ACC112 (cell line): ENCODE measurements at regions not wholly inside any gene's neighbourhood (a gene's known extent, or its start where the extent isn't known, plus 50 kb on each side); places are given as distances from the start of the nearest gene placed in this dataset.

Experiments used
- H2AFZ ChIP-seq: fragments of 200-600 bp; sonication (generic); one replicate; pipeline ENCODE4 v1.6.0; 2017; ENCODE audit warnings: antibody characterized with exemption, low read length; ENCODE audit not compliant: unreplicated experiment
- H3K27ac ChIP-seq: fragments of 200-600 bp; sonication (generic); 2 replicates; pipeline ENCODE4 v1.5.1; 2014; ENCODE audit warnings: low read depth, mild to moderate bottlenecking, antibody characterized with exemption, low read length, moderate library complexity
- H3K27me3 ChIP-seq: fragments of 200-600 bp; sonication (generic); 2 replicates; pipeline ENCODE4 v1.6.1; 2014; ENCODE audit warnings: mild to moderate bottlenecking, antibody characterized with exemption, low read length, moderate library complexity, mixed read lengths; ENCODE audit not compliant: insufficient read depth
- H3K36me3 ChIP-seq: fragments of 200-600 bp; sonication (generic); 2 replicates; pipeline ENCODE4 v1.6.1; 2016; ENCODE audit warnings: mild to moderate bottlenecking, antibody characterized with exemption, low read length, moderate library complexity, mixed read lengths; ENCODE audit not compliant: insufficient read depth
- H3K4me1 ChIP-seq: fragments of 200-600 bp; sonication (generic); one replicate; pipeline ENCODE4 v1.6.1; 2016; ENCODE audit warnings: low read length, mixed read lengths; ENCODE audit not compliant: insufficient read depth, unreplicated experiment, control insufficient read depth
- H3K4me3 ChIP-seq: fragments of 200-600 bp; sonication (generic); 2 replicates; pipeline ENCODE4 v1.5.1; 2014; ENCODE audit warnings: mild to moderate bottlenecking, low read depth, low read length
- H3K79me2 ChIP-seq: fragments of 200-600 bp; sonication (generic); one replicate; pipeline ENCODE4 v1.6.0; 2016; ENCODE audit warnings: low read length; ENCODE audit not compliant: control insufficient read depth, unreplicated experiment, insufficient read depth

- Histone ChIP-seq H3K27ac (no peak overlapping the region), H3K36me3 (no peaks in the 10 kb centered on the region), H3K79me2 (no peaks in the 10 kb centered on the region), H3K4me1 (no peaks in the 10 kb centered on the region), H3K4me3 (no peak overlapping the region), H2AFZ (no peak overlapping the region), H3K27me3 (no peaks in the 10 kb centered on the region)
Observed at GRCh38 chr20:12354725-12355124, 437.0 kb downstream of the BTBD3 start.

GRCh38 chr20:12355185-12355584 is 437.5 kb downstream of the BTBD3 start:
- Histone ChIP-seq H2AFZ (no peak overlapping the region), H3K4me1 (no peaks in the 10 kb centered on the region), H3K4me3 (no peak overlapping the region), H3K36me3 (no peaks in the 10 kb centered on the region), H3K27me3 (no peaks in the 10 kb centered on the region), H3K79me2 (no peaks in the 10 kb centered on the region), H3K27ac (no peak overlapping the region)

- H2AFZ ChIP-seq = no peak overlapping the region
- no peaks in the 10 kb centered on the region for H3K36me3 ChIP-seq
- H3K4me3 ChIP-seq = no peak overlapping the region
- H3K27me3 ChIP-seq = no peaks in the 10 kb centered on the region
- H3K79me2 ChIP-seq = no peaks in the 10 kb centered on the region
- no peaks in the 10 kb centered on the region for H3K4me1 ChIP-seq
- no peak overlapping the region for H3K27ac ChIP-seq
Observed at GRCh38 chr20:12358006-12358654, 440.4 kb downstream of the BTBD3 start.

- no peaks in the 10 kb centered on the region for H3K79me2 ChIP-seq
- no peak overlapping the region for H3K4me3 ChIP-seq
- H3K27me3 ChIP-seq = no peaks in the 10 kb centered on the region
- no peak overlapping the region for H3K27ac ChIP-seq
- H3K4me1 ChIP-seq = no peaks in the 10 kb centered on the region
- H2AFZ ChIP-seq = no peak overlapping the region
- H3K36me3 ChIP-seq = no peaks in the 10 kb centered on the region
Observed at GRCh38 chr20:12358655-12359009, 440.9 kb downstream of the BTBD3 start.

GRCh38 chr20:12371990-12372389 is 454.3 kb downstream of the BTBD3 start:
- no peaks in the 10 kb centered on the region for H3K36me3 ChIP-seq
- no peaks in the 10 kb centered on the region for H3K79me2 ChIP-seq
- H3K4me1 ChIP-seq = no peaks in the 10 kb centered on the region
- no peaks in the 10 kb centered on the region for H3K27me3 ChIP-seq
- no peak overlapping the region for H2AFZ ChIP-seq
- H3K27ac ChIP-seq = no peak overlapping the region
- no peak overlapping the region for H3K4me3 ChIP-seq

DNA sequence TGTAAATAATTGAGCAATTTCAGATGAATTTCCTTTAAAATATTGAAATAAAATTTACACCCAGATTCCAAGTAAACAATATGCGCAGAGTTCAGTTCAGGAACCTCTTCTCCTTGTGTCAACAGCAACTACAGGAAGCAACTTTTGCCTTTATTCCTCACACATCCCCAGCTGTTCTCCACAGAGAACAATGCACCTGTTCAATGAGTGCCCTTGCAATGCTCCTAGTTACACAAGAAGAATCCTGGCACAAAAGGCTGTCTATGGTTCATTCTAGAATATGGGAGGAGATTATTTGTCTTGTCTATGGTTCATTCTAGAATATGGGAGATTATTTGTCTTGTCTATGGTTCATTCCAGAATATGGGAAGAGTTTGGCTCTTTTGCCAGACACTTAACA is 454.9 kb downstream of the BTBD3 start:
- no peaks in the 10 kb centered on the region for H3K27me3 ChIP-seq

GRCh38 chr20:12375967-12376366 is 458.3 kb downstream of the BTBD3 start:
- no peak overlapping the region for H2AFZ ChIP-seq
- no peaks in the 10 kb centered on the region for H3K4me1 ChIP-seq
- no peaks in the 10 kb centered on the region for H3K27me3 ChIP-seq
- no peaks in the 10 kb centered on the region for H3K36me3 ChIP-seq
- no peak overlapping the region for H3K4me3 ChIP-seq
- H3K79me2 ChIP-seq = no peaks in the 10 kb centered on the region
- no peak overlapping the region for H3K27ac ChIP-seq

More for the DNA sequence above, 454.9 kb downstream of the BTBD3 start:
- no peak overlapping the region for H2AFZ ChIP-seq
- no peaks in the 10 kb centered on the region for H3K36me3 ChIP-seq
- no peaks in the 10 kb centered on the region for H3K79me2 ChIP-seq
- H3K27ac ChIP-seq = no peak overlapping the region
- no peaks in the 10 kb centered on the region for H3K4me1 ChIP-seq
- H3K4me3 ChIP-seq = no peak overlapping the region

DNA sequence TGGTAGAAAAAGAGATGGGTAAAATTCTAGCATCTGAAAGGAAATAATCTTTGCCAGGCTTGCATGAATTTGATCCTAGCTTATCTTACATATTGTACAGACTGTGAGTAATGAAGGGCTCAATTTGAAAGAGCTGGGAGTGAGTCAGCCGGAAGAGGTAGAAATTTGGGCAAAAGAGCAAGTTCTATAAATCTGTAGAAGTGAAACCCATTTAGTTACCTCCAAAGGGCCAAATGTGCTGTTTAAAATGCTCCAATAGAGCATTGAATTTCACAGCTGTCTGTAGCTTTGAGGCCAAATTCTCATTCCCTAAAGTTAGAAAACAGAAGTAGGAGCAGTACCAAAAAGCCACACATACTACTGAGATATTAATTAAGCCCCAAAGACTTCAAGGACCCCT is 466.1 kb downstream of the BTBD3 start:
- Histone ChIP-seq H2AFZ (no peak overlapping the region), H3K36me3 (no peaks in the 10 kb centered on the region), H3K79me2 (no peaks in the 10 kb centered on the region), H3K27me3 (no peaks in the 10 kb centered on the region), H3K4me3 (no peak overlapping the region), H3K27ac (no peak overlapping the region), H3K4me1 (no peaks in the 10 kb centered on the region)

- Histone ChIP-seq H3K79me2 (no peaks in the 10 kb centered on the region), H3K36me3 (no peaks in the 10 kb centered on the region), H3K4me1 (no peaks in the 10 kb centered on the region), H3K27me3 (no peaks in the 10 kb centered on the region), H2AFZ (no peak overlapping the region), H3K27ac (no peak overlapping the region), H3K4me3 (no peak overlapping the region)
Observed at GRCh38 chr20:12386821-12387220, 469.1 kb downstream of the BTBD3 start.

- Histone ChIP-seq H3K79me2 (no peaks in the 10 kb centered on the region), H3K27me3 (no peaks in the 10 kb centered on the region), H3K4me3 (no peak overlapping the region), H3K27ac (no peak overlapping the region), H3K36me3 (no peaks in the 10 kb centered on the region), H2AFZ (no peak overlapping the region), H3K4me1 (no peaks in the 10 kb centered on the region)
Observed at GRCh38 chr20:12391099-12391498, 473.4 kb downstream of the BTBD3 start.

GRCh38 chr20:12394786-12395185 is 477.1 kb downstream of the BTBD3 start:
- Histone ChIP-seq H3K36me3 (no peaks in the 10 kb centered on the region), H3K27me3 (no peaks in the 10 kb centered on the region), H2AFZ (no peak overlapping the region), H3K4me1 (no peaks in the 10 kb centered on the region), H3K79me2 (no peaks in the 10 kb centered on the region), H3K27ac (no peak overlapping the region), H3K4me3 (no peak overlapping the region)
